ENCODE measurements at regions not wholly inside any gene's neighbourhood (a gene's known extent, or its start where the extent isn't known, plus 50 kb on each side); places are given as distances from the start of the nearest gene placed in this dataset.

- DNase-seq: no peak
These were observed 903.7 kb upstream of the USP15 start for GRCh38 chr12:61356485-61356884.

- no peak for DNase-seq
These were observed 902.7 kb upstream of the USP15 start for GRCh38 chr12:61357496-61357895.

- no peak for DNase-seq
These were observed 898.2 kb upstream of the USP15 start for GRCh38 chr12:61362037-61362436.

GRCh38 chr12:61365001-61365400 is 895.2 kb upstream of the USP15 start:
- DNase-seq: no peak

GRCh38 chr12:61367281-61367785 is 892.9 kb upstream of the USP15 start:
- no peak for DNase-seq

- no peak for DNase-seq
These were observed 890.8 kb upstream of the USP15 start for GRCh38 chr12:61369241-61369910.

- DNase-seq: no peak
These were observed 875.7 kb upstream of the USP15 start for GRCh38 chr12:61384511-61384910.

GRCh38 chr12:61385771-61386170 is 874.4 kb upstream of the USP15 start:
- DNase-seq: no peak

- DNase-seq: no peak
These were observed 862.5 kb upstream of the USP15 start for GRCh38 chr12:61397668-61398067.

- DNase-seq: no peak
These were observed 848.0 kb upstream of the USP15 start for GRCh38 chr12:61412201-61412600.

GRCh38 chr12:61414470-61414869 is 845.7 kb upstream of the USP15 start:
- DNase-seq: no peak

- DNase-seq: no peak
These were observed 837.4 kb upstream of the USP15 start for GRCh38 chr12:61422786-61423185.

- DNase-seq: no peak
These were observed 808.1 kb upstream of the USP15 start for GRCh38 chr12:61452076-61452475.

GRCh38 chr12:61487728-61488127 is 772.5 kb upstream of the USP15 start:
- no peak for DNase-seq

GRCh38 chr12:61490526-61491498 is 769.4 kb upstream of the USP15 start:
- no peak for DNase-seq

GRCh38 chr12:61502179-61502578 is 758.0 kb upstream of the USP15 start:
- no peak for DNase-seq

- DNase-seq: no peak
These were observed 755.7 kb upstream of the USP15 start for GRCh38 chr12:61504396-61505080.

- no peak for DNase-seq
These were observed 746.7 kb upstream of the USP15 start for GRCh38 chr12:61513499-61513898.

GRCh38 chr12:61514016-61514415 is 746.2 kb upstream of the USP15 start:
- no peak for DNase-seq

- DNase-seq: no peak
These were observed 738.9 kb upstream of the USP15 start for GRCh38 chr12:61521258-61521657.

GRCh38 chr12:61523276-61523992 is 736.8 kb upstream of the USP15 start:
- DNase-seq: no peak

GRCh38 chr12:61524851-61525250 is 735.4 kb upstream of the USP15 start:
- DNase-seq: no peak

GRCh38 chr12:61525331-61525730 is 734.9 kb upstream of the USP15 start:
- DNase-seq: no peak
